HPDE6-E6E7 (cell line): ENCODE measurements at regions not wholly inside any gene's neighbourhood (a gene's known extent, or its start where the extent isn't known, plus 50 kb on each side); places are given as distances from the start of the nearest gene placed in this dataset.

Source experiments
- DNase-seq: peaks from one replicate; pipeline ENCODE4 v3.0.0; 2011; ENCODE audit warnings: missing footprints; ENCODE audit errors: extremely low spot score

DNA sequence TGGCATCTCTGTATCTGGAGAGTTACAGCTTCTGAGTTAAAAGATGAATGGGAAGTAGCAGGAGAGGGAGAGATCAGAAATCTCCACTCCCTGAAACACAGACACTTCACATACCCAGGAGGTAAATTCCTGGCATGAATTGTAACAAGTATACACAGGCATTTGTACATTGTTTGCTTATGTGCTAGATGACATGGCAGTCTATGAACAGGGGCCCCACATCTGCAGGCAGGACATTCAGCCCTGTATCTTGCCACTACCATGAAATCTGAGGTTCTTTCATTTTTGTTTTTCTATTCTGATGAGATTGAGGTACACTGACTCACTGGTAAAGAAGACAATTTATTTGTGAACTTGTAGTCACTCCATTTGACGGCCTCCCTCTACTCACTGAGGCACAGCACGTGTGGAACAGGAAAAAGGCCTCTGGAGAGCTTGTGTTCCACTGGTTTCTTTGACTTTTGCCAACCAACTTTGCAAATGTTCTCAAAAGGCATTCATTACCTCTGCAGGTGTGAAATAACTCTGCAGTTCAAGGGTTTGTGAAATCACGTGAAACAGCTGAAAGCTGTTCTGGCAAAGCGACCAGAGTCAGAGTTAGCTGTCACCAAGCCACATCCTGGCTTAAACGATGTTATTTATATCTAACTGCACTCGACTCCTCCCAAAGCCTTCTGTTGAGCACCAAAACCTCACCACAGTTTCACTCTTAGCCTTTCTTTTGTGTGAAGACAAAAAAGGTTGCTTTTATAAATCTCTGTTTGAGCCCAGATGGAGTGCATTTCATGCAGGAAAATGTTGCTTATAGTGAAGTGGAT is 401.3 kb upstream of the CFAP20DC start:
- DNase-seq, result peak; percentile 13

DNA sequence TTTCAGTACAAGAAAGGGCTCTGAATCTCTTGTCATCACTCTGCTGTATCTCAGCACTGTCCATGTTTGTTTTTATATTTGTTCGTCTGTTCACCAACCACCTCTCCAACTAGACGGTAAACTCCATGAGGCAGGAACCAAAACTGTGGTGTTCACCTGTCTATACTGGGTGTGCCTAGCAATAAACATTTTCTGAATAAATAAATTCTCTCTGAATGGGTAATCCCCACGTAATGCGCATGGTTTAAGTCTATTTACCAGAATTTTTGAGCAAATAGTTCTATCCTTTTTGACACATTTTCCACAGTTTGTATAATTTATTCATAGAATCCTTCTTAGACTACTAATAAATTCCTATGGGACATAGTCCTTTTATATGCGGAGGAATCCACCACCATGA is 400.6 kb upstream of the CFAP20DC start:
- DNase-seq, result no peak

DNA sequence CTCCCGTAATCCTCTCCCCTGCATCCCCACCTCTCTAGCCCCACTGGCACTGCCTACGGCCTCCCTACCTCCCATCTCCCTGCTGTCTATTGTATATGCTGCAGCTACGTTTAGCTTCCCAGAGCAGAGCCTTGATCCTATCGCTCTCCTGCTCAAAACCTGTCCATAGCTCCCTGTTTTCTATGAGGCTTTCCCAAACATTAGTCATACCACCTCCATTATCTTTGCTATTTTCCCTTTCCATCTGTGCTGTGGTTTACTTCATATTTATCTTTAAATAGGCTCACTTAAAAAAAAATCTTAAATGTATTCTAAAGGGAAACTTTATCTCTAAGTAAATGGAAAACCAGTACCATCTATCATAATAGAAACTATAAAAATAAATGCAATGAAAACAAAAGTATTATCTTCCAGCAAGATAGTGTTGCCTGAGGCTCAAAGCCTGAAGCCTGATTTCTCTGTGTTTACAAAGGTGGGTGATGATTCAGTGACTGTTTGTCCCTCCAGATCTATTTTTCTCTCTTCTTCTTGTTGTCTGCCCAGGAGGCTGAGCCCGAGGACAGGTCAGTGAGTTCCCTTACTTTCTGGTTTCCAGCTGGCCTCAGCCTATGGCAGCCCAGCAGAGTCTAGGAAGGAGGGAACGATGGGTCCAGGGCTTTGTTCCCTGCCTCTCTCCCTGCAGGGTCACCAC is 397.1 kb upstream of the CFAP20DC start:
- no peak for DNase-seq

DNA sequence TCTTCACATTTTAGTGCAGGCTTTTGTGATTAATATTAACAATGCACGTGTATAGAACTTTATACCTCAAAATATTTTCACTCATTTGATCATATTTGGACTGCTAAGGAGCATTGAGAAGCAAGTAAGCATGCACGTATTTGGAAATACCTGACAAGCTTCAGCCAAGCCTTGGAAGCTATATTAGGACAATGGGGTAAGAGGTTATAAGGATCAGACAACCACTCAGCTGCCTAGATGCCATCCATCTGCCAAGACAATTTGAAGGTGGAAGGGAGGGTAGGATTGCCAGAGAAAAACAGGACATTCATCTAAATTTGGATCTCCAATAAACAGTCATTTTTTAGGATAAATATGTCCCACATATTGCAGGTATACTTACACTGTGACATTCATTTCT is 394.9 kb upstream of the CFAP20DC start:
- DNase-seq, result no peak

DNA sequence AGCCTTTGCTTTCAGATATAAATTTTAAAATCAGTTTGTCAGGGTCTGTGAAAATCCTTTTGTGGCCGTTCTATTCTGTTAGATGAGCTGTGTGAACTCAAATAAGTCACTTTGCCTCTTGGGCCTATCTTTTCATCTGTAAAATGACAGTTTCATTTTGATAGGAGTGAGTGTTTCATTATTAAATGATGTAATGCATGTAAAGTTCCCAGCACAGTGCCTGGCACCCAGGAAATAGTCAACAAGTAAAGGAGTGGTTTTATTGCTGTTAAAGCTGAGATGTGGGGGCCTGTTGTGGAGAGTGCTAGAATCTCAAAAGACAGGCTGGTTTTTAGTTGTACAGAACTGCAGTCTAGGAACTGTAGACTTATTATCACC is 394.5 kb upstream of the CFAP20DC start:
- no peak for DNase-seq

DNA sequence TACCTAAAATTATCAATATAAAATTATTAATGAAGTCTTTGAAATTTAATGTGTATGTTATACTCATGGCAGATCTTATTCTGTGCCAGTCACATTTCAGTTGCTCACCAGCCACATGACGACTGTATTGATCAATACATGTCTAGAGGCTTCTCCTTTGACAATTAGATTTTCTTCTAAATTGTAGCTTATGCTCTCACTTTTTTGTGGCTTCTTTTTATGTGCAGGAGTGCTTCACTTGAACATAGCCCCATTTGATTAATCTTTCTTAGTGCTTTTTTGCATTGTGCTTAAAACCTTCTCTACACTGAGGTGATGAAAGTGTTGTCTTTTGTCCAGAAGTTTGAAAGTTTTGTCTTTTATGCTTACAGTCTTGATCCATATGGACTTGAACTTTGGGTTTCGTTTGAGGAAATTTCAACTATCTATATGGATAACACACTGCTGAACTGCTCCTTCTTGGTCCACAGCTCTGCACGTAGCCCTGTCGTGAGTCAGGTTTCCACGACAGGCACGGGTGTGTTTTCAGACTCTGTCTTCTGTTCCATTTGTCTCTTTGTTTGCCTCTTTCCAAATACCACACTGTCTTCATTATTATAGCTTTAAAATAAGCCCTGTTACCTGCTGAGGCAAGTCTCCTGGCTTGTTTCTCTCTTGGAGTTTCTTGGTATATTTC is 393.9 kb upstream of the CFAP20DC start:
- no peak for DNase-seq

DNA sequence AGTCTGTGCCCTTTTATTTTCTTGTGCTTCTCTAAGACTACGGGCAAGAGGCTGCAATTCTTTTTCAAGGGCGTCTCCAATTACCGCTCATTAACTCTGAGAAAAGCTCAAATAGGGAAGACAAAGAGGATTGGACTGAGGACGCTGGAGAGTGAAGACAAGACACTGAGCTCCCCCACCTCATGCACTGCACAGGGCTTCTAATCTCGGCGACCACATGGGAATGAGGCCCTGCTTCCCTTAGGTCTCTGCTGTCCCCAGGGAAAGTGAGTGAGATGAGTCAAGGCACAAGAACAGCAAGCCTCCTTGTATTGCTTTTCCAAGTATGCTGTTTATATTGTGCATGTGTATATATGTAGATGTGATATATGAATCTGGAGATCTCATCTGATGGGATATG is 392.2 kb upstream of the CFAP20DC start:
- no peak for DNase-seq

DNA sequence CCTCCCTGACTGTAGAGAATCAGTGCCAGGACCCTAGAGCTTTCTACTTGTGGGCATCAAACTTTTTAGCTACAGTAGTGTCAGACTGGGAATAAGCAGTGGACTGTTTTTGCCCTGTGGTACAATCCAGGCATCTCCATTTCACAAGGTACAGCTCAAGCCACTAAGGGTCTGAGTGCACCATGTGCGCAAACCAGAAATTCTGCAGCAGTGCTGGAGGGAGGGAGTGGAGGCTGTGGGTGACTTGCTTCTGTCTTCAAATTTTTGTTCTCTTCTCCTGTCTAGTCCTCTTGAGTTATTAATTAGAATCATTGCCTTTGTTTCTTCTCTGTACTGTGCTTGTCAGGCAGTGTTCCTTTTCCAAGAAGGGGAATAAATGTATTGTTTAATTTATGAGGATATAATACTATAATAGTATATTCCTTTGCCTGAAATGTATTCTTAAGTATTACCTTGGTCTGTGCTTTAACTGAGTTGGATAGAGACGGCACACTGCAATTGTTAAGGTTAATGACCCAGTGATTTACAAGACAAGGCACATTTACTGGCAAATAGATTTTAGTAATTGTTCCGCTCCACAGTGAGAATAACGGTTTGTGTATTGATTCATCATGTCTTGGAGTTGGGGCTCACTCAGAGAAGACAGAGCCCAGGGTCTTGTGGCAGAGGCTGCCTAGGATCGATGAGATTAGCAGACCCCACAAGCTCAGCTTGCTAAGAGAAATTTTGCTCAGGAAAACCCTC is 390.6 kb upstream of the CFAP20DC start:
- no peak for DNase-seq

DNA sequence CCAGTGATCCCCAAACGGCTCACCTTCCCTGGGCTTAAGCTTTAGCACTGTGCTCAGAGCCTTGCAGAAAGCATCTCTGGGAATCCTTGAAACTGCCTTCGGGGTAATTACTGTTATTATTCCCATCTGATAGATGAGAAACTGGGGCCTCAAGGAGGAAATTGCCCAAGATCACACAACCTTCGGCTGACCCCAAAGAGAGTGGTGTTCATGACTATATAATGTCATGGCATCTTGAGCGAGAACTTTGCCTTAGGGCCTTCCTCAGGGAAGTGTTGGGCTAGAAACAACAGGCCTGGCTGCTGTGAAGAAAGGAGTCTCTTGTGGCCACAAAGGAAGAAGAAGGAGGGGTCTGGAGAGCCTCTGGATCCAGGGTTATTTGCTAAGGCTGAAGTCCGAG is 388.7 kb upstream of the CFAP20DC start:
- no peak for DNase-seq

DNA sequence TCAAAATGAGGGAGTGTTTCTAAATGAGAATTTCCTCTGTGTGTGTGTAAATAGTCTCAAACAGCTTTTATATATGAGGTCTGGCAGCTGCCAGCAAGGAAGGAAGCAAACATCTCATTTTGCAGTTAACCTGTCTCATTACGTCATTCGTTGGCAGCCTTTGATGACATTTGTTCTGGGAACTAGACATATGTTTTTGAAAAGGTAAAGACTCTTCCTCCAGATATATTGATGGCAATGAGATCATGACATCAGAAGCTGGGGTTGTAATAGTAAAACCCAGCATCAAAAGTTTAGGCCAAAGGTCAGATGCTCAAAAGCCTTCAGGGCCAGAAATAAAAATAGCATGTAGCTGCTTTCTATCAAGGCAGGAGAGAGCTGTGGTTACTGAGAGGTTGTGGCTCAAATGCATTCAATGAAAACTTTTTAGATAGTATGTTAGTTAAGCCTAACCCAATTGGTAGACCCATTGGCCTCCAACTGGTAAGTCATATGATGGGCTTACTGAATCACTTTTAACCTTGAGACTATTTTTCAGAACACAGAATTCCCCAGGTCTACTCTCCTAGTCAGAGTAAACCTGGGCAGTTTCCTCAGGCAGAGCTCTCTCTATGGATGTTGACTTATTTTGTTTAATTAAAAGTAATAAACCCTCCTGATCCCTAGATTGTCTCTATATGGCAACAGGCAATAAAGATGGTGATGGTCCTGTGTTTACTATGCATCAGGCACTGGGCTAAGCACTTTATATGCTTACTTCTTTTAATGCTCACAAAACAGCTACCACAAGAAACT is 386.5 kb upstream of the CFAP20DC start:
- no peak for DNase-seq

DNA sequence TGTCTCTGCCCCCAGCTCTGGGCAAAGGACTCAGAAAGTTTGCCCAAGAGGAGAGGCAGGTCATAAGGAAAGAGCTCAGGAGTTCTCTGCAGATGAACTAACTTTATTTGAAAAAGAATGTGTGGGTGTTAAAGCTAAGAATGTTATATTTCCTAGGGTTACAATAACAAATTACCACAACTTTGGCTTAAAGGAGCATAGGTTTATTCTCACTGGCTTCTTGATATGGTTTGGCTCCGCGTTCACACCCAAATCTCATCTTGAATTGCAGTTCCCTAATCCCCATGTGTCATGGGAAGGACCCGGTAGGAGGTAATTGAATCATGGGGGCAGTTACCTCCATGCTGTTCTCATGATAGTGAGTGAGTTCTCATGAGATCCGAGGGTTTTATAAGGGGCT is 383.7 kb upstream of the CFAP20DC start:
- DNase-seq, result no peak

DNA sequence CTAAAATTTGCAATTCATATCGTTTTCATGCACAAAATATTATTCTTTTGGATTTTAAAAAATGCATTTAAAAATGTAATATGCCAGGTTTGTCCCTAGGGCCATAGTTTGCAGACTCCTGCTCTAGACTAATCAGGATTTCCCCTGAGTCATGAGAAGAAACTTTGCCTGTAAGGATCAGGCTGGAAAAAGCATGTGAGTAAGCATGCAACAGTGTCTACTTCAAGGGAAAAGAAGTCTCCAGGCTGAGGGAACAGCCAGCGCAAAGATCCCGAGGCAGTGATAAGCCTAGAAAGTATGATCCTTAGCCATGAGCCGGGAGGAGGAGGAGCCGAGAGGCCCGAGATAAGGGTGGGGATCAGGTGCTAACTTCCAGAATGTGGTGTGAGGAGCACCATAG is 382.8 kb upstream of the CFAP20DC start:
- DNase-seq, result no peak

DNA sequence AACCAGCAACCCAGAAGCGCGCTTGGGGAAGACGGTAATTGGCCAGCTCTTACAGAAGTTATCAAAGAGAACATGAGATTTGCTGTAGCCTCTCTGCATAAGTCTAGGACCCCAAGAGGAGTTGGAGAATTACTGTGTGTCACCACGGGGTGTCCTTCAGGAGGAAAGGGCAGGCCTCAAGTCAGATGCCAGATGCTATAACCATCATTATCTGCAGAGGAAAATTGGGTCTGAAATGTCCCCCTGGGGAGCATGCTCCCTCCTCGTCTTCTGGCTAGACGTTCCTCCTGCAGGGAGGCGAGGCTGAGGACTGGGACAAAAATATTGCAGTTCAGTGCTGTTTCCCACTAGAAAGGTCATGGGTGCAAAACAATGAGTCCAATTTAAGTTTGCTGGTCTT is 380.5 kb upstream of the CFAP20DC start:
- DNase-seq, result no peak

DNA sequence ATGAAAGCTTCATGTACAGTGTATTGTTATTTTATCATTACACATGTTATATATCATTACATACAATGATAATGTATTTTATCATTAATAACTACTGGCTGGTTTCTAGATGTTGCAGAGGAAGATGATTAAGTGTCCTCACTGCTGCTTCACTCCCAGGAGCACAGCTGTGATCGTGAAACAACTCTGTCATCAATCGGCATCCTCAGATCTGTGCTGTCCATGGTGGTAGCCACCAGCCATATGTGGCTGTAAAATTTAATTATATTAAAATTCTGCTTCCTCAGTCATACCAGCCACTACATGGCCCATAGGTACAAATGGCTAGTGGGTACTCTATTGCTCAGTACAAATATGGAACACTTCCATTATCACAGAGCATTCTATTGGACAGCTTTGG is 379.4 kb upstream of the CFAP20DC start:
- DNase-seq, result no peak

DNA sequence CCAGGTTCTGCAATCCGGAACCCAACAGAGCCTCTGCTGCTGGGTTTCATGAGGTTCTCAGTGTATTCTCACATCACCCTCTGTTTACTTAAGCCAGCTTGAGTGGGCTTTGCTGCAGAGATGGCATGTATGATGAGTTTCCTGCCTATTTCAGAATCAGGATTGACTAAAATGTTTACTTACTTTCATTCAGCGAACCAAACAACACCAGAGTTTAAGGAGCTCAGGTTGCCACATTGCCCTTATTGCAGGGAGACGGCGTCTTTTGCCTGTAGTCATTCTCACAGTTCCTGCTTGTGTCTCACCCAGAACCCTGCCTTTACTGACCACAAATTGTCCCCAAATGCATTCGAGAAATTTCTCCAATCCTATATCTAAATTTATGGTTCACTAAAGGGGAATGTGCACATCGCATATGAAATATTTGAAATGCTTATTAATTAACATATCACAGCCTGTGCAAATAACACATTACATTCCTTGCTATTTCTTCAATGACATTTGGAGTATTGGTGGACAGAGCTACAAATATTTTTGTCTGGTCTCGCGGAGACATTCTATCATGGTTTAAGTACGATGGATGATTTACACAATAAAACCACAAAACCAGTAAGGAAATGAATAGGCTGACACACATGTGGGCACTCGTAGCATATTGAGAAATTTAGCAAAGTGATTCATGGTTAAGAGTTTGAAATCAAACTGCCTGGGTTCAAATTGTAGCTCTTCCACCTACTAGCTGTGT is 377.2 kb upstream of the CFAP20DC start:
- no peak for DNase-seq

DNA sequence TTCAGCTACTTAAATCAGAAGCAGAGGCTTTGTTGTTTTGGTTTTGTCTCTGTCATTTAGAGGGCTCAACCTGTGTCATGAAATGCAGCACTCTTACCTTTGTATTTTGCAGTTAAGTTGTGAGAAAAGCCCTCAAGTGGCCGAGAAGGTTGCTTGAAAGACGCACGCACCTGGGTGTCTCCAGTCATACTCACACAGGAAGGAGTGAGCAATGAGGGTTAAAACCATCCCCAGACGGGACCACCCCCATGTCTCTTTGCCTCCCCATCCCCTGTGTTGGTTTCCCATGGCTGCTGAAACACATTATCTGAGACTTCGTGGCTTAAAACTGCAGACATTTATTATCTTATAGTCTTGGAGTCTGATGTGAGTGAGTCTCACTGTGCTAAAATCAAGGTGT is 376.1 kb upstream of the CFAP20DC start:
- no peak for DNase-seq

DNA sequence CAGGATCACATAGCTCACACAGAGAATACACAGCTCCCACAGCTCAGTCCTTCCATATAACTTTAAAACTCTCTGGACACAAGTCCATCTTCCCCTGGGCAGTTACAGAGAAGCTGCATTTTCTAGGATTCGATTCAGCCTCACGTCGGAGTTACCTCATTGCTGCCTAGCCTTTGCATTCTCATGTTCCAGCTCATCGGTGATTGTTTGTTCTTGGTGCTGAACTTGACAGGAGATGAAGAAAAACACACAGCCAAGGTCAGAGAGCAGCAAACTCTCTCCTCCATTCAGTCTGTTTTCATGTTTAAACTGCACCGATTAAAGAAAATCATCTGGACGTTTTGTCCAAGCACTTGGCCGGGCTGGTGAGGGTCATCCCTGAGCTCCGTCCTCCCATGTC is 375.5 kb upstream of the CFAP20DC start:
- no peak for DNase-seq

DNA sequence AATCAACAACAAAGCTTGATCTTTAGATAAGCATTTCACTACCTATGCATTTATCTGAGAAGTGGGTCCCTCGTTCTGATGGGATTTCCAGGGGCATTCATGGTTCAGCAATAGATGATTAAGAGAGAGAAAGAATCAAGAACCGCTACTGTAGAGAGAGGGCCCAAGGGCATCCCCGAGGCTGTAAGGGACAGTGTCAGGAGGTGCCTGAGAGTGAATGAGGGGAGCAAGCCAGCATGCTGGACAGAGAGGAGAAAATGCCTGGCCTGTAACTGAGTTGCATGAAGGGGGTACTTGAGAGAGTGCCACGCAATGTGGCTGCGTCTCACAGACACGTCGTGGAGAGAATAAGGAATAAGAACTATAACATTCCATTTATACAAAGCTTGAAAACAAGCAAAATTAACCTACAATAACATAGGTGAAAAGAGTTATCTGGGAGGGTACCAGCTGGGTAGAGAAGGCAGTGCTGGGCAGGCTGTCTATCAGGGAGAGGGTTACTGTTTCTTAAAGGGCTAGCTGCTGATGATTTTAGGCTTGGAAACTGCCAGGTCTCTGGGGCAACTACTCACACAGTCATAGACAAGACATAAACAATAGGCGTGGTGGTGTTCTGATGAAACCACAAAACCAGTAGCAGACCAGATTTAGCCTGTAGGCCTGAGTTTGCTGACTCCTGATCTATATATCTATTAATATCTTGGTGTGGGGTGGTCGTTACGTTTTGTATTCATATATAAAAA is 374.6 kb upstream of the CFAP20DC start:
- peak; percentile 29 for DNase-seq

DNA sequence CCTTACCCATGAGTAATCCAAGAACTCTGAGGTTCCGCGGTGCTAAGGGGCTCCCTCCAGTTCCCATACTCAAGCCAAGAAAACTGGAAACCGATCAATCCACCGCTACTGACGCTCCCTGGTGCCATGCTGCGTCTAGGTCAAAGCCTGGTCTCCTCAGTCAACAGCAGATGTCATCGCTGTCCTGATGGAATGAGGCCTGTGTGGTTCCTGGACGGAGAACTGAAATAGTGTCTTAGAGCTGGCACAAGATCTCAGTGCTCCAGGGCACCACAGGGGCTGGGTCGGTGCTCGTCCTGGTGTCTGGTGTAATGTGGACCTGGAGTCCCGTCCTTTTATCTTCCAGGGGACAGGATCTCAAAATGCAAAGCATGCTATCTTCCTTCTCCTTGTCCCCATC is 373.9 kb upstream of the CFAP20DC start:
- DNase-seq, result no peak

DNA sequence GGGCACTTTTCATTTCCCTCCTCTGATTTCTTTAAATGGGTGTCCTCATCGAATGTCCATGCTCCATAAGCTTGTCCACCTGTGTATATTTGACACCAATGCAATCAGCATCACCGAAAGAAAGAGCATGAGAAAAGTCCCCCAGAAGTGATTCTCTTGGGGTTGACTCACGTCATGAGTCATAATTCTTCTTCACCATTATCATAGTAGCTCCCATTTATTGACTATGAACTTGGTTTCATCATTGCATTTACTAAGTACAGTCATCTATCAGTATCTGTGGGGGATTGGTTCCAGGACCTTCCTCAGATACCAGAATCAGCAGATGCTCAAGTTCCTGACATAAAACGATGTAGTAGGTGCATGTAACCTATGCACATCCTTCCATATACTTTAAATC is 372.5 kb upstream of the CFAP20DC start:
- no peak for DNase-seq
